ENCODE measurements at regions not wholly inside any gene's neighbourhood (a gene's known extent, or its start where the extent isn't known, plus 50 kb on each side); places are given as distances from the start of the nearest gene placed in this dataset.

DNA sequence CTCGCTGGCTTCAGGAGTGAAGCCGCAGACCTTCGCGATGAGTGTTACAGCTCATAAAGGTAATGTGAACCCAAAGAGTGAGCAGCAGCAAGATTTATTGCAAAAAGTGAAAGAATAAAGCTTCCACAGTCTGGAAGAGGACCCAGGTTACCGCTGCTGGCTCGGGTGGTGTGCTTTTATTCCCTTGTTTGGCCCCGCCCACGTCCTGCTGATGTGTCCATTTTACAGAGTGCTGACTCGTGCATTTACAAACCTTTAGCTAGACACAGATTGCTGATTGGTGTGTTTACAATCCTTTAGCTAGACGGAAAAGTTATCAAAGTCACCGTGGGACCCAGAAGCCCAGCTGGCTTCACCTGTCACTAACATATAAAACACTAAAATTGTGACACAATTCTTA is 1464.5 kb downstream of the ZPLD1 start:
- Histone ChIP-seq H3K9me3 (no peaks in the 10 kb centered on the region), H3K4me3 (no peak overlapping the region), H3K27ac (no peak overlapping the region), H3K4me1 (no peaks in the 10 kb centered on the region), H3K4me2 (no peak overlapping the region)
- ChIA-PET POLR2A (no interaction called here), CTCF (no interaction called here)
- ATAC-seq (no peak), FAIRE-seq (no peak), DNase-seq (ENCODE audit: low read depth in 1 of 2, low spot score in 1 of 2) (no peak)
- WGBS (ENCODE audit: missing lambda C conversion rate) = 46% methylated on average over 11 of the region's 11 CpGs
- peak; percentile 48 for TF ChIP-seq MAFK (IDR thresholded peaks at IDR 0.05; ENCODE audit: partially characterized antibody)
- no peak for TF ChIP-seq HOXB5 (CRISPR knock-in tag; IDR thresholded peaks at IDR 0.05)

DNA sequence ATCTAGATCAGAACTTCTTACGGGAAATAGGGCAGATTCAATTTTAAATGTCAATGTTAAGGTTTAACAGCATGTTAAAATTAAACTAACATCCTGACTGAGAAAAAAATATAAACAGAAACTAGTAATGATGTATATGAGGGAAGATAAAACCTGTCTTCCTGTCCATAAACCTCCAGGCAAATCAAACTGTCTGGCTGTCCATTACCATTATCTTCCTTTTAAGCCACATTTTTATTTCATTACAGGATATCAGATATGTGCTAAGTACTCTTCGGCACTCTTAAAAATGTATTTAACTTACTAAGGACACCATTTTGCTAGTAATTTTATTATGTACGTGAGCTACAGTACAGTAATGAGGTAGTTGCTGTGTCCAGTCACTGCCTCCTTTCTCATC is 1461.7 kb upstream of the ALCAM start:
- ChIA-PET POLR2A (no interaction called here), CTCF (interaction anchor here (0.6 kb wide), 1 partner anchor 435 kb away, joined by 3 read pairs; no protein-coding TSS in a partner anchor)
- no peak overlapping the region for H3K27ac ChIP-seq
- TF ChIP-seq, protein P1, sequence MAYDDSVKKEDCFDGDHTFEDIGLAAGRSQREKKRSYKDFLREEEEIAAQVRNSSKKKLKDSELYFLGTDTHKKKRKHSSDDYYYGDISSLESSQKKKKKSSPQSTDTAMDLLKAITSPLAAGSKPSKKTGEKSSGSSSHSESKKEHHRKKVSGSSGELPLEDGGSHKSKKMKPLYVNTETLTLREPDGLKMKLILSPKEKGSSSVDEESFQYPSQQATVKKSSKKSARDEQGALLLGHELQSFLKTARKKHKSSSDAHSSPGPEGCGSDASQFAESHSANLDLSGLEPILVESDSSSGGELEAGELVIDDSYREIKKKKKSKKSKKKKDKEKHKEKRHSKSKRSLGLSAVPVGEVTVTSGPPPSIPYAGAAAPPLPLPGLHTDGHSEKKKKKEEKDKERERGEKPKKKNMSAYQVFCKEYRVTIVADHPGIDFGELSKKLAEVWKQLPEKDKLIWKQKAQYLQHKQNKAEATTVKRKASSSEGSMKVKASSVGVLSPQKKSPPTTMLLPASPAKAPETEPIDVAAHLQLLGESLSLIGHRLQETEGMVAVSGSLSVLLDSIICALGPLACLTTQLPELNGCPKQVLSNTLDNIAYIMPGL (CRISPR knock-in tag; IDR thresholded peaks at IDR 0.05; ENCODE audit: borderline replicate concordance) = no peak
- TF ChIP-seq, protein P2, sequence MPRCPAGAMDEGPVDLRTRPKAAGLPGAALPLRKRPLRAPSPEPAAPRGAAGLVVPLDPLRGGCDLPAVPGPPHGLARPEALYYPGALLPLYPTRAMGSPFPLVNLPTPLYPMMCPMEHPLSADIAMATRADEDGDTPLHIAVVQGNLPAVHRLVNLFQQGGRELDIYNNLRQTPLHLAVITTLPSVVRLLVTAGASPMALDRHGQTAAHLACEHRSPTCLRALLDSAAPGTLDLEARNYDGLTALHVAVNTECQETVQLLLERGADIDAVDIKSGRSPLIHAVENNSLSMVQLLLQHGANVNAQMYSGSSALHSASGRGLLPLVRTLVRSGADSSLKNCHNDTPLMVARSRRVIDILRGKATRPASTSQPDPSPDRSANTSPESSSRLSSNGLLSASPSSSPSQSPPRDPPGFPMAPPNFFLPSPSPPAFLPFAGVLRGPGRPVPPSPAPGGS (IDR thresholded peaks at IDR 0.05) = no peak
- no peak for TF ChIP-seq JUNB (IDR thresholded peaks at IDR 0.05)
- TF ChIP-seq HOXA7 (CRISPR knock-in tag; IDR thresholded peaks at IDR 0.05) = no peak
- TF ChIP-seq ZFP36 (IDR thresholded peaks at IDR 0.05; ENCODE audit: borderline replicate concordance, partially characterized antibody) = no peak
- TF ChIP-seq EHF (CRISPR knock-in tag; IDR thresholded peaks at IDR 0.05) = no peak
- TF ChIP-seq, protein P3, sequence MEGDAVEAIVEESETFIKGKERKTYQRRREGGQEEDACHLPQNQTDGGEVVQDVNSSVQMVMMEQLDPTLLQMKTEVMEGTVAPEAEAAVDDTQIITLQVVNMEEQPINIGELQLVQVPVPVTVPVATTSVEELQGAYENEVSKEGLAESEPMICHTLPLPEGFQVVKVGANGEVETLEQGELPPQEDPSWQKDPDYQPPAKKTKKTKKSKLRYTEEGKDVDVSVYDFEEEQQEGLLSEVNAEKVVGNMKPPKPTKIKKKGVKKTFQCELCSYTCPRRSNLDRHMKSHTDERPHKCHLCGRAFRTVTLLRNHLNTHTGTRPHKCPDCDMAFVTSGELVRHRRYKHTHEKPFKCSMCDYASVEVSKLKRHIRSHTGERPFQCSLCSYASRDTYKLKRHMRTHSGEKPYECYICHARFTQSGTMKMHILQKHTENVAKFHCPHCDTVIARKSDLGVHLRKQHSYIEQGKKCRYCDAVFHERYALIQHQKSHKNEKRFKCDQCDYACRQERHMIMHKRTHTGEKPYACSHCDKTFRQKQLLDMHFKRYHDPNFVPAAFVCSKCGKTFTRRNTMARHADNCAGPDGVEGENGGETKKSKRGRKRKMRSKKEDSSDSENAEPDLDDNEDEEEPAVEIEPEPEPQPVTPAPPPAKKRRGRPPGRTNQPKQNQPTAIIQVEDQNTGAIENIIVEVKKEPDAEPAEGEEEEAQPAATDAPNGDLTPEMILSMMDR (IDR thresholded peaks at IDR 0.05) = no peak
- TF ChIP-seq JUN (IDR thresholded peaks at IDR 0.05) = no peak
- H3K9me3 ChIP-seq = no peaks in the 10 kb centered on the region
- 50% methylated on average over 3 of the region's 3 CpGs for WGBS (ENCODE audit: missing lambda C conversion rate)
- no peak overlapping the region for H3K4me3 ChIP-seq
- no peaks in the 10 kb centered on the region for H3K4me1 ChIP-seq
- H3K4me2 ChIP-seq = no peak overlapping the region
- DNase-seq (ENCODE audit: low read depth in 1 of 2, low spot score in 1 of 2) (no peak), ATAC-seq (no peak), FAIRE-seq (no peak)

DNA sequence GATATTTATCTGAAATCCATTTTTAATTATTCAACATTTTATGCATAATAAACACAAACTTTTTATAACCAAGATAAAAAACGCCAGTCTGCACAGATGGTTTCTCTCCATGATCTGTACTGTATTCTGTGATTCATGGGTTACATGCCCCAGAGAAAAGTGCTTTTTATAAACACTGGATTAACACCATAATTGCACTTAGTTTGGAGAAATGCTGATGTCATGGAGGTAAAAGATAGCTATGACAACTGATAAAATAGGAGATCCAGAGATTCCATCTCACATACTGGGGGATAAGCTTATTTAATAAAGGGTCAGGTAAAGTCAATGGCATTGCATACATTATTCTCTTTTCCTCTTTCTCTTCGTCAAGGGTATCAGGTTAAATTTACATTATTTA is 1460.4 kb upstream of the ALCAM start:
- ChIA-PET POLR2A (no interaction called here), CTCF (no interaction called here)
- Histone ChIP-seq H3K4me1 (no peaks in the 10 kb centered on the region), H3K4me2 (no peak overlapping the region), H3K4me3 (no peak overlapping the region), H3K27ac (no peak overlapping the region), H3K9me3 (no peaks in the 10 kb centered on the region)
- DNase-seq (ENCODE audit: low read depth in 1 of 2, low spot score in 1 of 2) = no peak
- 10% methylated on average over 2 of the region's 2 CpGs for WGBS (ENCODE audit: missing lambda C conversion rate)
- ATAC-seq = no peak
- FAIRE-seq = no peak
- TF ChIP-seq, protein P4, sequence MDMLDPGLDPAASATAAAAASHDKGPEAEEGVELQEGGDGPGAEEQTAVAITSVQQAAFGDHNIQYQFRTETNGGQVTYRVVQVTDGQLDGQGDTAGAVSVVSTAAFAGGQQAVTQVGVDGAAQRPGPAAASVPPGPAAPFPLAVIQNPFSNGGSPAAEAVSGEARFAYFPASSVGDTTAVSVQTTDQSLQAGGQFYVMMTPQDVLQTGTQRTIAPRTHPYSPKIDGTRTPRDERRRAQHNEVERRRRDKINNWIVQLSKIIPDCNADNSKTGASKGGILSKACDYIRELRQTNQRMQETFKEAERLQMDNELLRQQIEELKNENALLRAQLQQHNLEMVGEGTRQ (IDR thresholded peaks at IDR 0.05) = no peak
- TF ChIP-seq, protein P3 (IDR thresholded peaks at IDR 0.05) = no peak
- TF ChIP-seq TFCP2L1 (CRISPR knock-in tag; IDR thresholded peaks at IDR 0.05) = no peak
- no peak for TF ChIP-seq NFE2L2 (conservative IDR thresholded peaks at IDR 0.05; ENCODE audit: low read length)
- TF ChIP-seq, protein P1 (CRISPR knock-in tag; IDR thresholded peaks at IDR 0.05; ENCODE audit: borderline replicate concordance) = no peak
- TF ChIP-seq CHD2 (IDR thresholded peaks at IDR 0.05; ENCODE audit: low read length, partially characterized antibody) = no peak
- TF ChIP-seq, protein P5, sequence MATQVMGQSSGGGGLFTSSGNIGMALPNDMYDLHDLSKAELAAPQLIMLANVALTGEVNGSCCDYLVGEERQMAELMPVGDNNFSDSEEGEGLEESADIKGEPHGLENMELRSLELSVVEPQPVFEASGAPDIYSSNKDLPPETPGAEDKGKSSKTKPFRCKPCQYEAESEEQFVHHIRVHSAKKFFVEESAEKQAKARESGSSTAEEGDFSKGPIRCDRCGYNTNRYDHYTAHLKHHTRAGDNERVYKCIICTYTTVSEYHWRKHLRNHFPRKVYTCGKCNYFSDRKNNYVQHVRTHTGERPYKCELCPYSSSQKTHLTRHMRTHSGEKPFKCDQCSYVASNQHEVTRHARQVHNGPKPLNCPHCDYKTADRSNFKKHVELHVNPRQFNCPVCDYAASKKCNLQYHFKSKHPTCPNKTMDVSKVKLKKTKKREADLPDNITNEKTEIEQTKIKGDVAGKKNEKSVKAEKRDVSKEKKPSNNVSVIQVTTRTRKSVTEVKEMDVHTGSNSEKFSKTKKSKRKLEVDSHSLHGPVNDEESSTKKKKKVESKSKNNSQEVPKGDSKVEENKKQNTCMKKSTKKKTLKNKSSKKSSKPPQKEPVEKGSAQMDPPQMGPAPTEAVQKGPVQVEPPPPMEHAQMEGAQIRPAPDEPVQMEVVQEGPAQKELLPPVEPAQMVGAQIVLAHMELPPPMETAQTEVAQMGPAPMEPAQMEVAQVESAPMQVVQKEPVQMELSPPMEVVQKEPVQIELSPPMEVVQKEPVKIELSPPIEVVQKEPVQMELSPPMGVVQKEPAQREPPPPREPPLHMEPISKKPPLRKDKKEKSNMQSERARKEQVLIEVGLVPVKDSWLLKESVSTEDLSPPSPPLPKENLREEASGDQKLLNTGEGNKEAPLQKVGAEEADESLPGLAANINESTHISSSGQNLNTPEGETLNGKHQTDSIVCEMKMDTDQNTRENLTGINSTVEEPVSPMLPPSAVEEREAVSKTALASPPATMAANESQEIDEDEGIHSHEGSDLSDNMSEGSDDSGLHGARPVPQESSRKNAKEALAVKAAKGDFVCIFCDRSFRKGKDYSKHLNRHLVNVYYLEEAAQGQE (IDR thresholded peaks at IDR 0.05) = no peak
- no peak for TF ChIP-seq ZC3H11A (IDR thresholded peaks at IDR 0.05)
- no peak for TF ChIP-seq NR3C1 (IDR thresholded peaks at IDR 0.05)
- no peak for TF ChIP-seq EHMT2 (IDR thresholded peaks at IDR 0.05; ENCODE audit: low read depth)

Measured in A549 (cell line).